Osteoblast (primary cell): ENCODE measurements at regions not wholly inside any gene's neighbourhood (a gene's known extent, or its start where the extent isn't known, plus 50 kb on each side); places are given as distances from the start of the nearest gene placed in this dataset.

Experiments used
- DNase-seq: peaks from one replicate; pipeline ENCODE4 v3.0.0; 2011; ENCODE audit warnings: low spot score, mixed read lengths; ENCODE audit not compliant: insufficient read length; ENCODE audit errors: missing footprints
- H2AFZ ChIP-seq: 2 replicates; pipeline ENCODE4 v1.6.0; 2011; ENCODE audit warnings: mild to moderate bottlenecking, low read length
- H3K27ac ChIP-seq: 2 replicates; pipeline ENCODE4 v1.5.1; 2011; ENCODE audit warnings: mild to moderate bottlenecking, low read depth, low read length, moderate library complexity
- H3K27me3 ChIP-seq: 2 replicates; pipeline ENCODE4 v1.6.0; 2012; ENCODE audit warnings: mild to moderate bottlenecking, control low read depth, inconsistent platforms, low read length, moderate library complexity; ENCODE audit not compliant: insufficient read depth
- H3K36me3 ChIP-seq: 2 replicates; pipeline ENCODE4 v1.5.1; 2011; ENCODE audit warnings: mild to moderate bottlenecking, low read length, control low read depth, moderate library complexity; ENCODE audit not compliant: insufficient read depth
- H3K4me1 ChIP-seq: 2 replicates; pipeline ENCODE4 v1.5.1; 2011; ENCODE audit warnings: mild to moderate bottlenecking, low read length, control low read depth, moderate library complexity; ENCODE audit not compliant: insufficient read depth
- H3K4me2 ChIP-seq: 2 replicates; pipeline ENCODE4 v1.6.0; 2011; ENCODE audit warnings: mild to moderate bottlenecking, low read length; ENCODE audit not compliant: insufficient read depth
- H3K4me3 ChIP-seq: fragments of 200-600 bp; sonication (generic); 3 replicates; pipeline ENCODE4 v1.5.1; 2012; ENCODE audit warnings: mild to moderate bottlenecking, low read length, inconsistent platforms; ENCODE audit not compliant: insufficient read depth
- H3K79me2 ChIP-seq: 2 replicates; pipeline ENCODE4 v1.6.0; 2012; ENCODE audit warnings: mild to moderate bottlenecking, low read length, control low read depth, inconsistent platforms; ENCODE audit not compliant: insufficient read depth
- H3K9me3 ChIP-seq: 2 replicates; pipeline ENCODE4 v1.5.1; 2011; ENCODE audit warnings: low read depth, low read length, control low read depth
- H4K20me1 ChIP-seq: 2 replicates; pipeline ENCODE4 v1.6.0; 2012; ENCODE audit warnings: mild to moderate bottlenecking, low read length, control low read depth; ENCODE audit not compliant: insufficient read depth
- TF ChIP-seq, protein P1 (sequence below): IDR thresholded peaks from 2 replicates; pipeline ENCODE4 v1.5.1; 2011; ENCODE audit warnings: mild to moderate bottlenecking, low read depth, low read length, moderate library complexity; ENCODE audit errors: extremely low read depth

DNA sequence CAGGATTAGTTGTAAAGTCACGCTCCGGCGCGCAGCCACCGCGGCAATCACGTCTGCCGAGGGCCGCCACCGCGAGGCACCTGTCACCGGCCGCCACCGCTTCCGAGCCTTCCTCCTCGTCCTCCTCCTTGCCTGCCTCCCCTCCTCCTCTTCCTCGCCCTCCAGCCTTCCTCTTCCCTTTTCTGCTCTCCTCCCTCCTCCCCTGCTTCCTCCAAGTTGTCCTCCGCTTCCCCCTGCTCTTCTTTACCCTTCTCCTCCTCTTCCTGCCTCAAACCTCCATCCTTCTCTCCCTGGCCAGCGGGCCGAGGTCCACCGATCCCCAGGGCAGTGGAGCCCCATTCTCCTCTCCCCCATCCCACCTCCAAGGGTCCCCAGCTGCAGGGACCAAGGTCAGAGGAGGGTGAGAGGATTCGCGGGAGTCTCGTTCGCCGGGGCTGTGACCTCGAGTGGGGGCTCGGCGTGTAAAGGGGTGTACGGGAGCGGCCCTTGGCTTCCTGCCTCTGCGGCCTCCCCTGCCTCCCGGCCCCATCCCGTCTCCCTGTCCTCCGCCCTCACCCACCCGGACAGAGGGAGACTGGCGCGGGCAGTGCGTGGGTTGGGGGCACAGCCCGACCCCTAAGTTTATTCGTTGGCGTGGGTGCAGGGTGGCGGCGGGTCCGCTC lies 89.5 kb upstream of the PAX2 start:
- Histone ChIP-seq H3K79me2 (no peaks in the 10 kb centered on the region), H3K4me1 (no peaks in the 10 kb centered on the region), H3K4me3 (no peak overlapping the region), H3K36me3 (no peaks in the 10 kb centered on the region), H3K9me3 (no peaks in the 10 kb centered on the region), H4K20me1 (no peaks in the 10 kb centered on the region), H3K4me2 (no peak overlapping the region), H3K27ac (no peak overlapping the region), H3K27me3 (peaks cover 81% of the 10 kb centered on the region), H2AFZ (no peak overlapping the region)
- TF ChIP-seq, protein P1, sequence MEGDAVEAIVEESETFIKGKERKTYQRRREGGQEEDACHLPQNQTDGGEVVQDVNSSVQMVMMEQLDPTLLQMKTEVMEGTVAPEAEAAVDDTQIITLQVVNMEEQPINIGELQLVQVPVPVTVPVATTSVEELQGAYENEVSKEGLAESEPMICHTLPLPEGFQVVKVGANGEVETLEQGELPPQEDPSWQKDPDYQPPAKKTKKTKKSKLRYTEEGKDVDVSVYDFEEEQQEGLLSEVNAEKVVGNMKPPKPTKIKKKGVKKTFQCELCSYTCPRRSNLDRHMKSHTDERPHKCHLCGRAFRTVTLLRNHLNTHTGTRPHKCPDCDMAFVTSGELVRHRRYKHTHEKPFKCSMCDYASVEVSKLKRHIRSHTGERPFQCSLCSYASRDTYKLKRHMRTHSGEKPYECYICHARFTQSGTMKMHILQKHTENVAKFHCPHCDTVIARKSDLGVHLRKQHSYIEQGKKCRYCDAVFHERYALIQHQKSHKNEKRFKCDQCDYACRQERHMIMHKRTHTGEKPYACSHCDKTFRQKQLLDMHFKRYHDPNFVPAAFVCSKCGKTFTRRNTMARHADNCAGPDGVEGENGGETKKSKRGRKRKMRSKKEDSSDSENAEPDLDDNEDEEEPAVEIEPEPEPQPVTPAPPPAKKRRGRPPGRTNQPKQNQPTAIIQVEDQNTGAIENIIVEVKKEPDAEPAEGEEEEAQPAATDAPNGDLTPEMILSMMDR, result no peak
- DNase-seq, result peak; percentile 72

DNA sequence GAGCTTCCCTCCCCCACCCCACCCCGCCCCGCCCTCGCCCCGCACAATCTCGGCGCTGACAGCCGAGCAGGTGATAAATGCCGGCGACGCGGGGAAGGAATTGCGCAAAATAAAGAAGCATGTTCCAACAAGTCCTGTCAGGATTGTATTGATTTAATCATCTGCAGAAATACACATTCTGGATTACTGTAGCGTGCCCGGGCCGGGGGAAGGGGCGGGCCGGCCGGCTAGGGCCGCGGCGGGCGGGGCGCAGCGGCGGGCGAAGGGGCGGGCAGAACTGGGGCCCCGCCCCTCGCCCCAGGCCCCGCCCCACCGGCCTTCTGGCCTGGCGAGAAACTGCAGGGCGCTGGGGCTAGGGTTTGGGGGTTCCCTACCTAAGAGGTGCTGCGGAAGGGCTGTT lies 88.9 kb upstream of the PAX2 start:
- TF ChIP-seq, protein P1, result no peak
- Histone ChIP-seq H3K27me3 (peaks cover 86% of the 10 kb centered on the region), H2AFZ (no peak overlapping the region), H3K79me2 (no peaks in the 10 kb centered on the region), H3K4me2 (no peak overlapping the region), H4K20me1 (no peaks in the 10 kb centered on the region), H3K4me3 (no peak overlapping the region), H3K36me3 (no peaks in the 10 kb centered on the region), H3K9me3 (no peaks in the 10 kb centered on the region), H3K4me1 (no peaks in the 10 kb centered on the region), H3K27ac (no peak overlapping the region)
- DNase-seq, result peak; percentile 90

DNA sequence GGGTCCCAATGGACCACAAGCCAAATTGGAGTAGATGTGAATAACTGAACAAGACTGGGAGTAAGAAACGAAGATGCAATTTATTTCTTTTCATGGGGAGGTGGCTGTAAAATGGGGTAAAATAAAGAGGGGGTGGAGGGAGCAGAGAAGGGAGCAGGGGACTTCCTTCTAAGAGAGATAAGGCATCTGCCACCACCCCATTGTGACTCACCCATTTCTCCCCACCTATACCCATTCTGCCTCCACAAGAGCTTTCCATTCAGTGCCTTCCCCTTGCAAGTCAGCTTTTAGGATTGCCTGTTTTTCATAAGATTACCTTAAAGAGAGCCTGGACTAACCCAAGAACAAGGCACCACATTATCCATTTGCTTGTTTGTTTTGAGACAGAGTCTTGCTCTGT lies 87.1 kb upstream of the PAX2 start:
- no peak overlapping the region for H3K4me3 ChIP-seq
- H3K4me2 ChIP-seq, result no peak overlapping the region
- no peaks in the 10 kb centered on the region for H3K9me3 ChIP-seq
- TF ChIP-seq, protein P1, result no peak
- no peak overlapping the region for H3K27ac ChIP-seq
- H4K20me1 ChIP-seq, result no peaks in the 10 kb centered on the region
- H2AFZ ChIP-seq, result no peak overlapping the region
- DNase-seq, result peak; percentile 62
- no peaks in the 10 kb centered on the region for H3K79me2 ChIP-seq
- no peaks in the 10 kb centered on the region for H3K4me1 ChIP-seq
- peaks cover 88% of the 10 kb centered on the region for H3K27me3 ChIP-seq
- H3K36me3 ChIP-seq, result no peaks in the 10 kb centered on the region

DNA sequence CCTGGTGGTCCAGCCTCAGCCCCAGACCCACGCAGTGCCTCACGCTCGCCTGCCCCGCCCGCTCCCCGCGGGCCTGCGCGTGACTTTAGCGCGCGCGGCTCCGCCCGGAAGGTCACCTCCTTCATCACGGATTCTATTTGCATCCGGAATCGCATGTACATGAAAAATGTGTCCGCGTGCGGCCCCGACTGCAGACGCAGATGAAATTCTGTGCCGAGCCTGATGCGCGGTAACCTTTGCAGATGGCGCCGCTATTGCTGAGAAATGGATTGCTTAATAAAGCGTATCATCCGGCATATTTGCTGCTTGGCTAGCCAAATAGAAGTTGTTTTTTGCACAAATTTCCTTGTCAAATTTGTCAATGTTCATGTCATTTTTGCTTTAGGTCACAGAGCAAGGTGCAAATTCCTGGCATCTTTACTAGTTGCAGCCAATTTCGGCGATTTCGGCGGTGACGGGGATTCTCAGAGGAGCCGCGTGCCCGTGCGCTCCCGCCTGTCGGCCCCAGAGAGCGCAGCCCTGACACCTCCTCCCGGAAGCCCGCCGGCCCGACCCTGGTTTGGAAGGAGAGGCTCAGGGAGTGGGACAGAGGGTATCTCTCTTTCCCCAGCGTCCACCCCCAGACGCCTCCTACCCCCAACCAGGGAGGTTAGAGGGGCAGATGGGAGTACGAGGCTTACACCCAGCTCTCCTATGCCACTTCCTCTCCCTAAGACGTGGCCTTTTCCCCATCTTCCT lies 85.9 kb upstream of the PAX2 start:
- no peak overlapping the region for H3K4me3 ChIP-seq
- no peaks in the 10 kb centered on the region for H3K79me2 ChIP-seq
- H3K27me3 ChIP-seq, result peaks cover 89% of the 10 kb centered on the region
- H3K9me3 ChIP-seq, result no peaks in the 10 kb centered on the region
- no peaks in the 10 kb centered on the region for H3K4me1 ChIP-seq
- no peak for DNase-seq
- TF ChIP-seq, protein P1, result no peak
- no peak overlapping the region for H3K27ac ChIP-seq
- H3K4me2 ChIP-seq, result no peak overlapping the region
- H2AFZ ChIP-seq, result no peak overlapping the region
- H3K36me3 ChIP-seq, result no peaks in the 10 kb centered on the region
- no peaks in the 10 kb centered on the region for H4K20me1 ChIP-seq
